G401.6 (cell line): ENCODE measurements at regions not wholly inside any gene's neighbourhood (a gene's known extent, or its start where the extent isn't known, plus 50 kb on each side); places are given as distances from the start of the nearest gene placed in this dataset.

Source experiments
- FAIRE-seq: peaks from 2 replicates; lab custom pipeline; 2012; peaks lifted over from hg19 to GRCh38; lab: Jason Lieb, UNC

DNA sequence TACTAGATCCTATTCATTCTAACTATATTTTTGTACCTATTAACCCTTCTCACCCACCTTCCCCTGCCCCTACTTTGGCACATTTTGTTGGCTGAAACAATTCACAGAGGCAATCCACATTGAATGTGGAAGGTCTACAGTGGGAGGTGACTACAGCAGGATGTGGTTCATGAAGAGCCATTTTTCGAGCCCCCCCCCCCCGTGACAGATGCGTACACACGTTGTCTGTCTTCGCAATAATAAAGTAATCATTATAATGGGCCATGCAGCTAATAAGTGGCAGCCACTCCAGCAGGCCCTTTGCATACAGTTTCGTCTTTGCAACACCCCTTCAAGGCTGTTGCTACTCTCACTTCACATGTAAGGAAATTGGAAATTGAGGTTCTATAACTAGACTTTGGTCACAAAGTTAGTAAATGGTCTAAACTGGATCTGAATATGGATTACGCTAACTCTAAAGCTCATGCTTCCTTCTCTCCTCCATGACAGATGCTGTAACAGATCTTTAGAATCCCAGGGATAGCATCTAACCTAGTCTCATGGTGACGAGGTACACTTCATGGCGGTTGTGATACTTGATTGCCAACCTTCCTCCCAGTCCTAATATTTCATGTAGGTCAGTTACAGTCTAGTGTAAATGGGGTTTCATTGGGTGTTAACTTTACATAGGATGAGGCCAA, 176.8 kb downstream of the MYCN start:
- no peak for FAIRE-seq

DNA sequence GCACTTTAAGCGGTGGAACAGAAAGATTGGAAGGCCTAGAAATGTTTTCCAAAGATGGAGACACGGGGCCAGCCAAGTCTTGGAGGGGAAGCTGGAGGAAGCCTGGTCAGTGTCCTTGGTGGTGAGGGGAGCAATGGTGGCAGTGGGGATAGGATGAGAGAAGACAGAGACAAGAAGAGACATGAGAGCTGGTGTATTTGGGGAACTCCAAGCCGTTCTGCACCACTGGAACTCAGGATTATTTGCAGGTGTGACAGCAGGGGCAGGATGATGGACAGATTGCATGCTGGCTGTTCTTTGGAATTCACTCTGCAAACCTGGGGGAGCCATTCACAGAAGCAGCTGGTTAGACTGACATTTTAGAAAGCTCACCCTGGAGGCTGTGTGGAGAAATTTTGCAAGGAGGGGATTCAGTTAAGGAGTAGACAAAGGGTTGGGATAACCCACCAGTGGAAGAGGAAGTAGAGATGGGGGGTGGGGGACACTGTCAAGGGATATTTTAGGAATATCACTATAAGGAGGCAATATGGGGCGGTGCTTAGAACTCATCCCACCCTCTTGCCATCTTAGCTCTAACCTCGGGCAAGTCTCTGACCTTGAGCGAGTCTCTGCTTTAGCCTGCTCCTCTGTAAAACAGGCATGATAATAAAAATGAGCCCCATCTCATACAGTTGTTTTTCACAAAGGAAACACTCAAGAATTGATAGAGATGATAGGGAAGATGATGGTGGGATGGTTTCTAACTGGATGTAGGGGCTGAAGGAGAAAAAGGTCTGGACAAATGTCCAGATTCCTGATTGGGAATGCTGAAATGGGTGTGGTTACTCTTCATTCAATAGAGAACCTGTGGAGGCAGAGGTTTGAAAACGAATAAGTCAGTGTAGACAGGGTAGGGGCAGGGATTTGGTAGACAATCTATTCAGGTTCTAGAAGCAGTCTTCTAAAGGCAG, 175.8 kb downstream of the MYCN start:
- FAIRE-seq = no peak

DNA sequence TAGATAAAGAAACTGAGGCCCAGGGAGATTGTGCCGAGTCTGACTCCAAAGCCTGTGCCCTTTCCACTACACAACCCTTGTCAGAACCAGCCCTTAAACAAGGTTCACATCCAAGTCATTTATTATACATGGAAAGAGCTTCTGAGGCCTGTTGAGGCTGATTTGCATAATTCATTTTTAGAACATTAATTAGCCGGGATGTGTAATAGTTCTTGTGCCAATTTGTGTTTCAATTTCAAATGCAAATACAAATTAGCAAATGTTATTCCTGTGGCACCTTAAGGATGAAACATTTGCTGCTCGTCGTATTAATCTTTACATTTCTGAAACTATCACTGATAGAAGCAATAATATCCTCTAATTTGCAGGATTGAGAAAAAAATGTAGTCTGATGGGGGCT, 174.9 kb downstream of the MYCN start:
- FAIRE-seq = no peak

DNA sequence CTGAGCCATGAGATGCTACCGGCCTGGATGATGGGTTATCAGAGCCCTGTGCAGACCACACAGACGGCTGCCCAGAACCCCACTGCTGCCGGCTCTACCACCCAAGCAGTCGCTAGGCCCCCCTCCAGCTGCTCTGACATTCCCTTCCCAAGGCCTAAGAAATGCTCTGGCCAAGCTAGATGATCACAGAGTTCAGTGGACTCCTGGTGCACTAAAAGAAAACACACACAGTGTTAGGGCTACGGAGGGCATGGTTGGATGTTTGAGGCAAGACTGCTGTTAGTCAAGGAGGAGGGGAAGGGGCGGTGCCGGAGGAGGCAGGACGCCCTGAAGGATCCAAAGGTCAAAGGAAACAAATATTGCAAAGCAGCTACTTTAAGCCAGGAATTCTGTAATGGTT, 174.5 kb downstream of the MYCN start:
- FAIRE-seq = no peak

DNA sequence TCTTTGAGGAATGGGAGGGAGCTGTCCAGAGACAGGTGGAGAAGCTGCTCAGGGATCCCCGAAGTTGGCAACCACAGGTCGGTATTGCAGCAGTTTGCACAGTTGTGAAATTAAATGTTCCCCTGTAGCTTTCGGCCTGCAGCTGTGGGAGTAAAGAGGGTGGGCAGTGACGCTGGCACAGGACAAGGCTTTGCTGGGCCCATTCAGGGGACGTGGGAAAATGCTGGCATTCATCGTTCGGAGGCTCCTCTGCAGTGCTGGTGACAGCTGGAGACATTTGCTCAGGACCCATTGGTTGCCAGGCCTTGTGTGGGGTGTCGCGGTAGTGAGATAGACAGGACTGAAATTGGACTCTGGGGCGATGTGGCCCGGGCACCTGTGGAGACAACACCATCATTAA, 173.7 kb downstream of the MYCN start:
- no peak for FAIRE-seq

DNA sequence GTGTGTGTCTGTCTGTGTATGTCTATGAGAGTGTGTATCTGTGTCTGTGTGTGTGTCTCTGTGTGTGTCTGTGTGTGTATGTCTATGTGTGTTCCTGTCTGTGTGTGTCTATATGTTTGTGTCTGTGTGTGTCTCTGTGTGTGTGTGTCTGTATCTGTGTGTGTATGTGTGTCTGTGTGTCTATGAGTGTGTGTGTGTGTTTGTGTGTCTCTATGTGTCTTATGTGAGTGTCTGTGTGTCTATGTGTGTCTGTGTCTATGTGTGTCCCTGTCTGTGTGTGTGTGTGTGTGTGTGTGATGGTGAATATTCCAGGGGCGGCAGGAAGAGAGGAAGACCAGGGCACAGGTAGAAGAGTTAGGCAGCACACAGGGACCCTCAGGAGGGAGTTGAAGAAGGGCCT, 173.2 kb downstream of the MYCN start:
- FAIRE-seq = no peak

DNA sequence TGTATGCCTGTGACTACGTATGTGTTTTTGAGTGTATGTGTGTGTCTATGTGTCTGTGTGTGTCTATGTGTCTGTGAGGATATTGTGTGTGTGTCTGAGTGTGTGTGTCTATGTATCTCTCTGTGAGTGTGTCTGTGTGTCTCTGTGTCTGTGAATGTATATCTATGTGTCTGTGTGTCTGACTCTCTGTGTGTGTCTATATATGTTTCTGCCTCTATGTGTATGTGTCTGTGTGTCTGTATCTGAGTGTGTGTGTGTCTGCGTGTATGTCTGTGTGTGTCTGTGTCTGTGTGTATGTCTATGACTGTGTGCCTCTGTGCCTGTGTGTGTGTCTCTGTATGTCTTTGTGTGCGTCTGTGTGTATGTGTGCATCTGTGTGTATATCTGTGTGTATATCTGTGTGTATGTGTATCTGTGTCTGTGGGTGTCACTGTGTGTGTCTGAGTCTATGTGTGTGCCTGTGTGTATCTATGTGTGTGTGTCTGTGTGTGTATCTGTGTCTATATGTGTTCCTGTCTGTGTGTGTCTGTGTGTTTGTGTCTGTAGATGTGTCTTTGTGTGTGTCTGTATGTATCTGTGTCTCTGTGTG, 172.7 kb downstream of the MYCN start:
- no peak for FAIRE-seq

DNA sequence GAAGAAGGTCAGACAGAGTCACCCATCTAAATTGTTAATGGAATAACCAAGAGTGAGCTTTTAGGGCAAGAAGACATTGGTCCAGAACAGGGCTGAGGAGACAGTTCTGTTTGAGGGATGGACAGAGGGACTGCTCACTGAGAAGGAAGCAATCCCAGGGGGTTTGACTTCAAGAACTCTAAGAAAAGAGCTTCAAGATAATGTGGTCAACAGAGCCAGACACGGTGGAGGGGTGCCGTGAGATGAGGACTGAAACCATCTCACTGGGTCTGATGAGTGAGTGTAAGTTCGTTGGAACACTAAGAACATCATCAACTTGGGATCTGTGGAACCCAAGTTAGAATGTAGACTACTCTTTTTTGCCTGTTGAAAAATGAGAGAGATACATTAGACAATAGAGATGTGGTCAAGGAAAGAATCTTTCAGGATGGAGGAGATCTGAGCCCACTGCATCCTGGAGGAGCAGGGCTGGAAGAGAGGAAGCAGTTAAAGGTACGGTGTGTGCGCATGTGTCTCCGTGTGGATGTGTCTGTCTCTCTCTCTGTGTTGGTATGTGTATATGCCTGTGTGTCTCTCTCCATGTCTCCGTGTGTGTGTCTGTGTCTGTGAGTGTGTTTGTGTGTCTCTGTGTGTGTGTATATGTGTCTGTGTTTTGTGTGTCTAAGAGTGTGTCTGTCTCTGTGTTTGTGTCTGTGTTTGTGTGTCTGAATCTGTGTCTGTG, 172.1 kb downstream of the MYCN start:
- FAIRE-seq = no peak

DNA sequence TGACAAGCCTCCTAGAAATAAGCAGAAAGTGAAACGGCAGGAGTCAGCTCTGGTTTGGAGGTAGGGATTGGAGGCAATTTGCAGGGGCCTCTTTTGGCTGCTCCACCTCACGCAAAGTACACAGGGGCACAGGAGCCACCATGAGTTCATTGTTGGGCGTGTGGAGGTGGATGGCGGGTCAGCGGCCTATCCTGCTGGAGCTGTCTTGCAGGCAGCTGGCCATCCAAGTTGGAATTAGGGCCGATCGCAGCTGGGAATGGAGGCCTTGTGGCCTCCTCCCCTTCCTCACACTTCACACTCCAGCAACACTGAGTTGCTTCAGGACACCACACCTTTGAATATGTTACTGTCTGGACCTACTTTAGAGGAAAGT, 171.5 kb downstream of the MYCN start:
- no peak for FAIRE-seq

DNA sequence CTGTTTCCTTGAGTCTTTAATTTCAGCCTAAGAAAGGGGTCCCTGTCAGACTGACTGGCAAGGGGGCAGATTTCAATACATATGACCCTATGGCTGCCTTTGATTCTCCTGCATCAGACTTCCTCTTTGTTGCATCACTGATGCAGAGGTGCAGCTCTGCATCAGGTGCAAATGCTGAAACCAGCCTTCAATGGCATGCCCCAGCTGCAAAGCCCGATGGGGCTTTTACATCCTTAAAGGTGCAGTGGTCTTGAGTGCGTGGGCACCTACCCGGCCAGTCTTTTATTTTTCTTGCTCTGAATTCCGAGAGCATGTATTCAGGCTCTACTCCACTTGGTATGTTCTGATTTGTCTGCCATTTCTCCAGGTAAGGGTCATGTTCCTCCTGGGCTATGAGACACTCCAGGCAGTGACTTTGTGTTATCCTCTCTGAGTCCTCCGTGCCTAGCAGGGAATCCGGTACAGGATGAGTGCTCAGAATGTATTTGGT, 169.5 kb downstream of the MYCN start:
- FAIRE-seq = no peak

DNA sequence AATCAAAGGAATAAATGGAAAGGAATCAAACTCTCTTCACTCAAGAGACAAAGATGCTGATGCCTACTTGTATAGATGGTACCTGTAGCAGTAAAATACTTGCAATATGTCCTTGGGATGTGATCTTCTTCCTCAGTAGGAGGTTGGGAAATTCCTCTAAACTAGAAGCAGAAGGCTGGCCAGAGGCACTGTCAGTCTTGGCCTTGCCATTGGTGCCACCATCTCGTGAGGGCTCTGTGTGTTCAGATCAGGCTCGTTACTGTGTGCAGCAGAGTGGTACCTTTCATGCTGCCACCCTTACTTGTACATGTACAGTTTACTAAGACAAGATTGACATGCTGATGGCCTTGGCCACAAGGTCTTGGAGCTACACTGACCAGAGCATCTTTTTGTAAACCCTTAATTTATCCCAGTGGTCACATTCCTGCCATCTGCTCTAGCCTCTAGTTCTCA, 169.0 kb downstream of the MYCN start:
- no peak for FAIRE-seq

DNA sequence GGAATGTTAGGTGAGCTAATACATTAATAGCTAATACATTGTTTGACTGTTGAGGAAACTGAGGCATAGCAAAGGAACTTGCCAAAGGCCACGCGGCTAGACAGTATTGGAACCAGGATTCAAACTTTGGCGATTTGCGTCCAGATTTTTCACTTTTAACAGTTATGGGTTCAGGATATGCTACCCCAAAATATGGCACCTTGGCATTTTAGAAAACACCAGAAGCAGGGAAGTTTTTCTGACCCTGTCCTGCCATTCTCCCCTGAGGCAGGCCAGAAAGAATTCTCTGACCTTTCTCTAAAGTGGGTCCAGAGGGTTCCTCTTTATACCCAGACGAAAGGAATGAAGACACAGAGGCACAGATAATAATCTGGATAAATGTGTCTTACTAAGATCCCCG, 166.9 kb downstream of the MYCN start:
- no peak for FAIRE-seq

DNA sequence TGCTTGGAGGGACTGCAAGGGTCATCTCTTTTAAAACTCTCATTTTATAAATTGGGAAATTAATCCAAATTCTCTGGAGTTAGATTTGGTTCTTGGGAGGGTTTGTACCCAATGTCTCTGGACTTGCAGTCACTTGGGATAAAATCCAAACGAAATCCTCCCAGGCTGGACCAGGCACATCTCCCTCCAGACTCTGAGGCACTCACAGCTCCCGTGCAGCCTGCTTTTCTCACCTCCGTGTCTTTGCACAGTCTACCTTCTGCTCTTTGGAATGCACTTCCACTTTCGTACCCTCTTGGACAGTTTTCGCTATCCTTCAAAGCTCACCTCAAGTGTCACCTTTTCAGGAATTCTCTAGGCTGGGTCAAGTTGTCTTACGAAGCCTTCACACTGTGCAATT, 166.3 kb downstream of the MYCN start:
- FAIRE-seq = no peak

DNA sequence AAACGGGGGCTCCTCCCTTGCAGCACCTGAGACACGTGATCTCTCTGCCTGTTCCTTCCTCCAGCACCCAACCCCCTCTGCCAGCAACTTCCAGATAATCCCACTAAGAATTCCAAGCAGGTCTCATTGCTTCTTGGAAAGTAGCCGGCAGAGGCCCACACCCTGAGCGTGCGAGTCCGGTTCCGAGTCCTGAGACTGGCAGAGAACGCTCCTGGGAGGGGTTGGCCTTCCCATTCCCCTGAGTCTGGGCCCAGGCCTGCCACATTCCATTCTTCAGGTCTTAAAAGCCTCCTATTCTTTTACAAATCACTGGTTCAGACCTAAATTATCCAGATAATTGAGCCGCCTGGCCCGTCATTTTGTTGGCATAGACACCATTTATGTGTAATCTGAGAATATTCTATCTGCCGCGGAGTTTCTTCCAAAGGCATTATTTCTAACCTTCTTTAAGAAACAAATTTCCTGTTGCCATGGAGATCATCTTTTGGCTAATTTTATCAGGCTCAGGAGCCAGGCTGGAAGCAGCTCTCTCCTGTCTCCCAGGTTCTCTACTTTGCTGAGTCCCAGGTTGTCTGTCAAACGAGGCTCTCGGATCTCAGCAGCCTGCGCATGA, 165.4 kb downstream of the MYCN start:
- no peak for FAIRE-seq

DNA sequence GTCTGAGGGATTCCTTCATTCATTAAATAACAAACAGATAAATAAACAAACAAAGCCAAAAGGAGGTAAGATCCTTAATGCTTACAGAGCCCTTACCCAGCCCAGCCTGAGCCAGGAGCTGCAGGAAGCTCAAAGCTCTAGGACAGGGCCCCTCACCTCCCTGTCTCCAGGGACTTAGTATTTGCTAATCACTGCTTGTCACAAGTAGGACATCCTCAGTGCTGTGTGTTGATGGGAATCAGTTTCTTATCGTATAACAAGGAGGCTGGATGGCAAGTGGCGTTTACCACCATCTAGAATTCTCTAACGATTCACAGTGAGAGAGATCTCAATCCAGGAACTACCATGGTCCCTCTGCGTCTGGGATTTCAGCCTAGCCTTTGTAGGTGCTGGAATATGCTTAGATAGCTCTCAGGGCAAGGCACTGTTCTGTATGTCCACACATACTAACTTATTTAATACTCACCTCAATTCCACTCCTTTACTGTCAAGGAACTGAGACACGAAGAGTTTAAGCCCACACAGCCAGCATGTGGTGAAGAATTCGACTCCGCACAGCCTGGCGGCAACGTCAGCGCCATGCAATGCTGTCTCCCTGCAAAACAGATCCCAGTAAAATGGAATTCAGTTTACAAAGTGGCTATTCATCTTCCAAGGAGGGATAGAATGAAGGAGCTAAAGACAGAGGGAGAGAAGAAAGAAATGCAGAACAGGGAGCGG, 164.8 kb downstream of the MYCN start:
- no peak for FAIRE-seq

DNA sequence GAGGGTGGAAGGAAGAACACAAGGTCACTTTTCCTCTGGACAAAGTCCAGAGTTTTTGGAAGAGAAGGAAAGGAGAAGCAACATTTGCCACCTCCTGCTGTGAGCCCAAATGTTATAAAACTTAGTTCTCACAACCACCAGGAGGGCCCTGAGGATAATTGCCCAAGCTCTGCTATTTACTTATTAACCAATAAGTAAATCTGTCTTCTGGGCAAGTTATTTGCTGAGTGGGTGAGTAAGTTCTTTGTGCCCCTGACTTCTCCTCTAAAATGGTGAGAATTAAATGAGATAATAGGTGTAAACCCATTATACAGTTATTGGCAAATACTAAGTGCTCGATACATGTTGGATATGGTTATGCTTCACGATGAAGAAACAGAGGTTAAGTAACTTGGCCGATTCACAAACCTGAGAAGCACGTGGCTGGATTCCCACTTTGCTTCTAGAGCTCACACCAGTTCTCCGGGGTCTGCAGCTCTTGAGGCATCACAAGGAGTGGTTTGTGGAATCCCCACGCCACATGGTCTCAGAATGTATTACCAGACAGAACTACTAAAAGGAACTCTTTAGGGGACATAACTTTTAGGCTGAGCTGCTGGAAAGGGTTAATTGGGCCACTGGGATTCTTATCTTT, 164.1 kb downstream of the MYCN start:
- no peak for FAIRE-seq

DNA sequence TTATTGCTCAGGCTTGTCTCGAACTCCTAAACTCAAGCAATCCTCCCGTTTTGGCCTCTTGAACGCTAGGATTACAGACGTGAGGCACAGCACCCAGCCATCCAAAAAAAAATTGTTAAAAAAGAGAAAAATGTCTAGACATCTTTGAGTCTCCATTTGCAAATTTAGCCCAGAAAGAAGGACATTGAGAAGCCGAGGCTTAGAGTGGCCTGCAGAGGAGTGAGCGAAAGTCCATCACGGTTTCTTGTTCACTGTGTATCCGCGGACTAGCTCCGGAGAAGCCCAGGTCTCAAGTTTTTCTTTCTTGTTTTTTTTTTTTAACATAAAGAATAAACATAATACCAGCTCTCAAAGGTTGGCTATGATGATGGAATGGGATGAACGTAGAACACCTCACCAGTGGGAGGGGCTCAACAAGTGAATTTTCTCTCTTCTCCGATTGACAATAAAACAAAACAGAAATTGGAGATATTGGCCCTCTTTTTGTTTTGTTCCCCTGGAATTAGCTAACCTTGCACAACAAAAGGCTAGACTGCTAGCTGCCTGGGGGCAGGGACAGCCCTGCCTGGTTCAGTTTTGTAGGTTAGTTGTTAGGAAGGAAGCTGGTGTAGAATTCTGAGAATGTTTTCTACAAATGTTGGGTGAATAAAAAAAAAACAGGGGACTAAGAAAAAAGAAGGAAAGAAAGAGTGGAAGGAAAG, 163.4 kb downstream of the MYCN start:
- no peak for FAIRE-seq

DNA sequence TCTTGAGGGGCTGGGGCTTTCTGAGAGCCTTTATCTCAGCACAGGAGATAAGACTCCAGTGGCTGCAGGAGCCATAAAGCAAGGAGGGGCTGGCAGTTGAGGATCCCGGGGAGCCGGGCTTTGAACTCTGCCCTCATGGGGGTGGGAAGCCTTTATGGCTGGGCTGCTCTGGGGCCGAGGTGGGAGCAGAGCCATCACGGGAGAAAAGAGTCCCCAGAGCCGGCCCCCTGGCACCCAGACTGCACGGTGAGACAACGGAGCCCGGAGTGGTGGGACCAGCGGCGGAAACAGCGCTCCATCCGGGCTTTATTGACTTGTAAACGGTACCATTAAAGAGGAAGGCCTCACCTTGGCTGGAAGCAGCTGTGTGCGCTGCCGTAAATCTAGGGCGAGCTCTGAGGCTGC, 162.6 kb downstream of the MYCN start:
- FAIRE-seq = no peak

DNA sequence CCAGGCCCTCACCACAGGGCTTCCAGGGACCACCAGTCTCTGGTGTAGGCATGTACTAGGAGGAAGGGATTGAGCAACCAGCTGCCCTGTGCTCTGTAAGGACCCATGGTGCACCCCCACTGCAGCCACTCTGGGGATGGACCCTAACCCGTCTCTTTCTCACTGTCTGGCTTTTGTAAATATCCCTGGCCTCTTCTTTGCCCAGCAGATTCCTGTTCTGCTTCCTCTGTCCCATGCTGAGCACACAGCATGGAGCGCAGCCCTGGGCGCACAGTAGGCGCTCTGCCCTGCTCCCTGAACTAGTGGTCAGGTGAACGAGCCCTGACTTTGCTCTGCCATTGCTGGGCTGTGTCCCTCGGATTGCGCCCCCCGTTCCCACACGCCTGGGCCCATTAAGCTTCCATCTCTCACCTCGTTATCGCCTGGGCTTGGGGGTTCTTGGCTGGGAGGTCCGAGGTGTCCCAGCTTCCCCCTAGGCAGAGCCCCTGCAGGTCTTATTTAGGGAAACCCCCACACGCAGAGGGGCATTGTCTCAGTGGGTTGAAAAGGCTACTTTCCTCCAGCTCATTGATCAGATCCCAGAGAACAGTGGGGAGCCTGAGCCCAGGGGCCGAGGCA, 162.1 kb downstream of the MYCN start:
- FAIRE-seq = no peak

DNA sequence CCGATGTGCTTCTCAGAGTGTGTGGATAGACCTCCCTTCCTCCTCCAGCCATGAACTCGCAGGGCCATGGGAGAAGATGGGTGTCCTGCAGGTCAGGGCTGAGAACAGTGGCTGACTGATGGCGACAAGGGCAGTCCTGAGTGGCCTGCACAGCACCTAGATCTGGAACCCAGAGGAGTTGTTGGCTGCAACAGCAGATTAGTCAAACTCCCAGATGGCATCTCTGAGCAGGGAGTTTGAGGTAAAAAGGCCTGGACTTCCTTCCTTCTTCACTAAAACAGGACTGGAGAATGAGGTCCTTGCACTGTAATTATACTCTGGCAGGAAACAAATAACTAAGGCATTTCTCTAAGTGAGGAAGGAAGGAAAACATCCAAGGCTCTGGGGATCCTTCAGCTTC, 160.8 kb downstream of the MYCN start:
- FAIRE-seq = no peak
